ENCODE measurements at regions not wholly inside any gene's neighbourhood (a gene's known extent, or its start where the extent isn't known, plus 50 kb on each side); places are given as distances from the start of the nearest gene placed in this dataset.

GRCh38 chr1:29638281-29638680 lies 402.0 kb downstream of the PTPRU start:
- ATAC-seq (ENCODE audit: low FRiP score in 2 of 2), result no peak

GRCh38 chr1:29636936-29637335 lies 400.6 kb downstream of the PTPRU start:
- Histone ChIP-seq H3K4me3 (no peak overlapping the region), H3K9me3 (no peaks in the 10 kb centered on the region), H3K27me3 (no peaks in the 10 kb centered on the region), H3K36me3 (no peaks in the 10 kb centered on the region), H3K27ac (no peak overlapping the region), H3K4me1 (no peaks in the 10 kb centered on the region)
- TF ChIP-seq, protein P1, sequence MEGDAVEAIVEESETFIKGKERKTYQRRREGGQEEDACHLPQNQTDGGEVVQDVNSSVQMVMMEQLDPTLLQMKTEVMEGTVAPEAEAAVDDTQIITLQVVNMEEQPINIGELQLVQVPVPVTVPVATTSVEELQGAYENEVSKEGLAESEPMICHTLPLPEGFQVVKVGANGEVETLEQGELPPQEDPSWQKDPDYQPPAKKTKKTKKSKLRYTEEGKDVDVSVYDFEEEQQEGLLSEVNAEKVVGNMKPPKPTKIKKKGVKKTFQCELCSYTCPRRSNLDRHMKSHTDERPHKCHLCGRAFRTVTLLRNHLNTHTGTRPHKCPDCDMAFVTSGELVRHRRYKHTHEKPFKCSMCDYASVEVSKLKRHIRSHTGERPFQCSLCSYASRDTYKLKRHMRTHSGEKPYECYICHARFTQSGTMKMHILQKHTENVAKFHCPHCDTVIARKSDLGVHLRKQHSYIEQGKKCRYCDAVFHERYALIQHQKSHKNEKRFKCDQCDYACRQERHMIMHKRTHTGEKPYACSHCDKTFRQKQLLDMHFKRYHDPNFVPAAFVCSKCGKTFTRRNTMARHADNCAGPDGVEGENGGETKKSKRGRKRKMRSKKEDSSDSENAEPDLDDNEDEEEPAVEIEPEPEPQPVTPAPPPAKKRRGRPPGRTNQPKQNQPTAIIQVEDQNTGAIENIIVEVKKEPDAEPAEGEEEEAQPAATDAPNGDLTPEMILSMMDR (IDR thresholded peaks at IDR 0.05), result no peak
- TF ChIP-seq EP300 (IDR thresholded peaks at IDR 0.05) (no peak), POLR2A (IDR thresholded peaks at IDR 0.05) (no peak), POLR2AphosphoS5 (IDR thresholded peaks at IDR 0.05) (no peak)
- DNase-seq (no peak), ATAC-seq (ENCODE audit: low FRiP score in 2 of 2) (no peak)

More at GRCh38 chr1:29638281-29638680, 402.0 kb downstream of the PTPRU start:
- H3K4me1 ChIP-seq, result no peaks in the 10 kb centered on the region
- DNase-seq, result no peak
- no peak overlapping the region for H3K27ac ChIP-seq
- H3K9me3 ChIP-seq, result no peaks in the 10 kb centered on the region
- 85 to 86% methylated on average over 2 of the region's 2 CpGs for WGBS, 2 donors
- no peak overlapping the region for H3K4me3 ChIP-seq
- no peaks in the 10 kb centered on the region for H3K27me3 ChIP-seq
- TF ChIP-seq, protein P1 (IDR thresholded peaks at IDR 0.05), result no peak
- TF ChIP-seq EP300 (IDR thresholded peaks at IDR 0.05), result no peak
- TF ChIP-seq POLR2A (IDR thresholded peaks at IDR 0.05), result no peak
- no peak for TF ChIP-seq POLR2AphosphoS5 (IDR thresholded peaks at IDR 0.05)
- no peaks in the 10 kb centered on the region for H3K36me3 ChIP-seq

DNA sequence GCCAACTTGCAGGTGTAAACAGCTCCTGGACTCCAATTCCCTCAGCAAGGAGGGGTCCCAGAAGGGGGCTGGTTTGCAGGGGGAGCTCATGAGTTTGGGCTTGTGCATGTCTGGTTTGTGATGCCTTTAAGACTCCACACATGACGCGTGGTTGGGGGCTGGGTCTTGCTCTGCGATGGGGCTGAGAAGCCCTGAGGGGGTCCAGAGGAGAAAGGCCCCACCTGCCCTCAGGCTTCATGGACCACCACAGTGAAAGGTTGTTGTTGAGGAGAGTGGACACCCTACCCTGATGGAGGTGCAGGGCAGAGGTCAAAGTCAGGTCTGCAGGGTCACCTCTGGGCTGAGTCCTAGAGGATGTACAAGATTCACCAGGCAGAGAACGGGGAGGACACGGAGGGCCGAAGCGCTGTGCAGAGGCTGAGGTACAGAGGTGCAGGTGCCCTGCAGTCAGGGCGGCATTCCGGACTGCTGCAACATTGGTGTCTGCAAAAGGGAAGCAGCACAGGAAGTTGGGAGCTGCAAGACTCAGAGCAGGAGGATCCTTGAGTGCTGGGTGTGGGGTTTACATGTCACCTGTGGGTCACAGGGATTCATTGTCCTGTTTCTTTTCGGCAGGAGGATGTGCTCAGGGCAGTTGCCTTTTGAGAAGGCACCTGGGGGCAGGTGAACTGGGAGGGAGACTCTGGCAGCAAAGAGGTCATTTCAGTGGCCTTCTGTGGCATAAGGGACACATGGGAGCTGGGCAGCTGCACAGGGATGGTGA lies 399.4 kb downstream of the PTPRU start:
- Histone ChIP-seq H3K4me1 (no peaks in the 10 kb centered on the region), H3K27ac (no peak overlapping the region), H3K27me3 (no peaks in the 10 kb centered on the region), H3K9me3 (no peaks in the 10 kb centered on the region), H3K36me3 (no peaks in the 10 kb centered on the region), H3K4me3 (no peak overlapping the region)
- WGBS, 2 donors, result 81 to 94% methylated on average over 9 to 10 of the region's 10 CpGs
- TF ChIP-seq POLR2A (IDR thresholded peaks at IDR 0.05), result no peak
- DNase-seq (no peak), ATAC-seq (ENCODE audit: low FRiP score in 2 of 2) (no peak)

GRCh38 chr1:29634746-29635335 lies 398.5 kb downstream of the PTPRU start:
- Histone ChIP-seq H3K4me1 (no peaks in the 10 kb centered on the region), H3K36me3 (no peaks in the 10 kb centered on the region), H3K27ac (no peak overlapping the region), H3K27me3 (no peaks in the 10 kb centered on the region), H3K4me3 (no peak overlapping the region), H3K9me3 (no peaks in the 10 kb centered on the region)
- no peak for ATAC-seq (ENCODE audit: low FRiP score in 2 of 2)
- 81 to 93% methylated on average over 6 to 7 of the region's 7 CpGs for WGBS, 2 donors
- TF ChIP-seq POLR2A (IDR thresholded peaks at IDR 0.05) (no peak), EP300 (IDR thresholded peaks at IDR 0.05) (no peak), POLR2AphosphoS5 (IDR thresholded peaks at IDR 0.05) (no peak)
- TF ChIP-seq, protein P1 (IDR thresholded peaks at IDR 0.05), result no peak
- no peak for DNase-seq

- Histone ChIP-seq H3K36me3 (no peaks in the 10 kb centered on the region), H3K27me3 (no peaks in the 10 kb centered on the region), H3K9me3 (no peaks in the 10 kb centered on the region), H3K4me3 (no peak overlapping the region), H3K4me1 (no peaks in the 10 kb centered on the region), H3K27ac (no peak overlapping the region)
- WGBS, 2 donors, result 66 to 69% methylated on average over 5 of the region's 5 CpGs
- ATAC-seq (ENCODE audit: low FRiP score in 2 of 2), result no peak
- DNase-seq, result no peak
- TF ChIP-seq EP300 (IDR thresholded peaks at IDR 0.05), result no peak
- no peak for TF ChIP-seq POLR2A (IDR thresholded peaks at IDR 0.05)
- TF ChIP-seq, protein P1 (IDR thresholded peaks at IDR 0.05), result no peak
- TF ChIP-seq POLR2AphosphoS5 (IDR thresholded peaks at IDR 0.05), result no peak
These were observed 398.0 kb downstream of the PTPRU start for GRCh38 chr1:29634324-29634723.

All from upper lobe of left lung (tissue), 6 donors.